Tibial nerve (tissue), 4 donors: ENCODE measurements at regions not wholly inside any gene's neighbourhood (a gene's known extent, or its start where the extent isn't known, plus 50 kb on each side); places are given as distances from the start of the nearest gene placed in this dataset.

ENCODE experiments used
- EP300 ChIP-seq, 2 donors: sonication (generic); formaldehyde crosslinking; IDR thresholded peaks; one replicate each; pipeline ENCODE4 v1.6.1; 2017; ENCODE audit warnings: antibody characterized with exemption in 2 of 2, mild to moderate bottlenecking in 1 of 2
- POLR2A ChIP-seq, 2 donors: fragments of 450-650 bp; IDR thresholded peaks; one replicate each; pipeline ENCODE4 v1.6.1; 2017; ENCODE audit warnings: antibody characterized with exemption in 2 of 2, mild to moderate bottlenecking in 2 of 2, moderate library complexity in 2 of 2
- TF ChIP-seq, protein P1 (sequence below), 5 experiments: fragments of 200-600 bp in 3 of 5; fragments of 450-650 bp in 2 of 5; sonication (generic) in 3 of 5; IDR thresholded peaks; one replicate each; pipeline ENCODE4 v1.5.1; 2016 to 2019; ENCODE audit warnings: antibody characterized with exemption in 5 of 5, mild to moderate bottlenecking in 3 of 5, moderate library complexity in 2 of 5

GRCh38 chr15:94677202-94677790 is 445.9 kb downstream of the MCTP2 start:
- TF ChIP-seq, protein P1, sequence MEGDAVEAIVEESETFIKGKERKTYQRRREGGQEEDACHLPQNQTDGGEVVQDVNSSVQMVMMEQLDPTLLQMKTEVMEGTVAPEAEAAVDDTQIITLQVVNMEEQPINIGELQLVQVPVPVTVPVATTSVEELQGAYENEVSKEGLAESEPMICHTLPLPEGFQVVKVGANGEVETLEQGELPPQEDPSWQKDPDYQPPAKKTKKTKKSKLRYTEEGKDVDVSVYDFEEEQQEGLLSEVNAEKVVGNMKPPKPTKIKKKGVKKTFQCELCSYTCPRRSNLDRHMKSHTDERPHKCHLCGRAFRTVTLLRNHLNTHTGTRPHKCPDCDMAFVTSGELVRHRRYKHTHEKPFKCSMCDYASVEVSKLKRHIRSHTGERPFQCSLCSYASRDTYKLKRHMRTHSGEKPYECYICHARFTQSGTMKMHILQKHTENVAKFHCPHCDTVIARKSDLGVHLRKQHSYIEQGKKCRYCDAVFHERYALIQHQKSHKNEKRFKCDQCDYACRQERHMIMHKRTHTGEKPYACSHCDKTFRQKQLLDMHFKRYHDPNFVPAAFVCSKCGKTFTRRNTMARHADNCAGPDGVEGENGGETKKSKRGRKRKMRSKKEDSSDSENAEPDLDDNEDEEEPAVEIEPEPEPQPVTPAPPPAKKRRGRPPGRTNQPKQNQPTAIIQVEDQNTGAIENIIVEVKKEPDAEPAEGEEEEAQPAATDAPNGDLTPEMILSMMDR (IDR thresholded peaks at IDR 0.05), result no peak
- TF ChIP-seq POLR2A (IDR thresholded peaks at IDR 0.05) (no peak), EP300 (IDR thresholded peaks at IDR 0.05) (no peak)
